PC-3 (cell line): ENCODE measurements at regions not wholly inside any gene's neighbourhood (a gene's known extent, or its start where the extent isn't known, plus 50 kb on each side); places are given as distances from the start of the nearest gene placed in this dataset.

ENCODE experiments used
- ATAC-seq: fragments of 200-7000 bp; cut with Tn5 transposase; 2 replicates; pipeline ENCODE4 v1.9.1; 2020; ENCODE audit warnings: mild to moderate bottlenecking, moderate library complexity
- BruUV-seq: library from RNA; stranded (reverse); fragments of 400-500 nt; replicated peaks from 2 replicates; lab custom pipeline; 2021; lab: Mats Ljungman, UMichigan
- CTCF ChIA-PET: fragments of 300-600 bp; sonication (Branson Sonifier 250); formaldehyde crosslinking; loops from one replicate; lab custom pipeline; 2022; ENCODE audit warnings: antibody characterized with exemption; lab: Charles Lee
- POLR2A ChIA-PET: fragments of 300-600 bp; sonication (Branson Sonifier 250); formaldehyde crosslinking; loops from one replicate; lab custom pipeline; 2022; ENCODE audit warnings: antibody characterized with exemption; ENCODE audit not compliant: unreplicated experiment; lab: Charles Lee
- DNase-seq: peaks from one replicate; pipeline ENCODE4 v3.0.0-alpha.2; 2015
- H2AFZ ChIP-seq: fragments of 300-600 bp; sonication (generic); 2 replicates; pipeline ENCODE4 v1.6.0; 2016; ENCODE audit warnings: antibody characterized with exemption, low read length
- H3F3A ChIP-seq: fragments of 300-600 bp; sonication (generic); one replicate; pipeline ENCODE4 v1.6.0; 2017; ENCODE audit warnings: antibody characterized with exemption, low read length, control low read depth, mild to moderate bottlenecking; ENCODE audit not compliant: unreplicated experiment
- H3K27ac ChIP-seq: fragments of 300-600 bp; sonication (generic); 2 replicates; pipeline ENCODE4 v1.5.1; 2016; ENCODE audit warnings: mild to moderate bottlenecking, low read length
- H3K27me3 ChIP-seq: fragments of 300-600 bp; sonication (generic); 2 replicates; pipeline ENCODE4 v1.6.1; 2016; ENCODE audit warnings: low read length, mixed read lengths
- H3K36me3 ChIP-seq: fragments of 300-600 bp; sonication (generic); 2 replicates; pipeline ENCODE4 v1.6.1; 2016; ENCODE audit warnings: low read depth, mixed run types, low read length, mixed read lengths
- H3K4me1 ChIP-seq: fragments of 300-600 bp; sonication (generic); 2 replicates; pipeline ENCODE4 v1.5.1; 2016; ENCODE audit warnings: low read length; ENCODE audit not compliant: insufficient read depth
- H3K4me2 ChIP-seq: fragments of 300-600 bp; sonication (generic); 2 replicates; pipeline ENCODE4 v1.6.0; 2016; ENCODE audit warnings: low read length
- H3K4me3 ChIP-seq: fragments of 300-600 bp; sonication (generic); 2 replicates; pipeline ENCODE4 v1.5.1; 2016; ENCODE audit warnings: mild to moderate bottlenecking, low read length, mixed read lengths
- H3K79me2 ChIP-seq: fragments of 300-600 bp; sonication (generic); 2 replicates; pipeline ENCODE4 v1.6.1; 2017; ENCODE audit warnings: low read length, mixed read lengths
- H3K9ac ChIP-seq: fragments of 300-600 bp; sonication (generic); 2 replicates; pipeline ENCODE4 v1.6.0; 2016; ENCODE audit warnings: mild to moderate bottlenecking, low read length
- H3K9me2 ChIP-seq: fragments of 300-600 bp; sonication (generic); replicated peaks from 2 replicates; pipeline ENCODE4 v1.6.1; 2016; ENCODE audit warnings: mixed run types, low read length, mixed read lengths
- H3K9me3 ChIP-seq: fragments of 300-600 bp; sonication (generic); 2 replicates; pipeline ENCODE4 v1.6.1; 2016; ENCODE audit warnings: low read length, mixed read lengths
- H4K20me1 ChIP-seq: fragments of 300-600 bp; sonication (generic); 2 replicates; pipeline ENCODE4 v1.6.1; 2016; ENCODE audit warnings: low read length, mixed read lengths
- EZH2 ChIP-seq: fragments of 300-600 bp; sonication (generic); IDR thresholded peaks from one replicate; pipeline ENCODE4 v1.6.1; 2017; ENCODE audit warnings: antibody characterized with exemption, mild to moderate bottlenecking, low read length; ENCODE audit not compliant: unreplicated experiment
- EZH2phosphoT487 ChIP-seq: fragments of 300-600 bp; sonication (generic); IDR thresholded peaks from 2 replicates; pipeline ENCODE4 v1.6.1; 2018; ENCODE audit warnings: mild to moderate bottlenecking, antibody characterized with exemption, low read length, borderline replicate concordance
- intact Hi-C: fragments of 100-400 bp; cut with micrococcal nuclease; formaldehyde crosslinking; loops from 2 replicates; pipeline ENCODE4 v1.9.0; 2023
- TF ChIP-seq, protein P1 (sequence below): fragments of 300-600 bp; sonication (generic); conservative IDR thresholded peaks from 2 replicates; pipeline ENCODE4 v1.5.1; 2017; ENCODE audit warnings: antibody characterized with exemption, low read depth, mild to moderate bottlenecking, low read length

DNA sequence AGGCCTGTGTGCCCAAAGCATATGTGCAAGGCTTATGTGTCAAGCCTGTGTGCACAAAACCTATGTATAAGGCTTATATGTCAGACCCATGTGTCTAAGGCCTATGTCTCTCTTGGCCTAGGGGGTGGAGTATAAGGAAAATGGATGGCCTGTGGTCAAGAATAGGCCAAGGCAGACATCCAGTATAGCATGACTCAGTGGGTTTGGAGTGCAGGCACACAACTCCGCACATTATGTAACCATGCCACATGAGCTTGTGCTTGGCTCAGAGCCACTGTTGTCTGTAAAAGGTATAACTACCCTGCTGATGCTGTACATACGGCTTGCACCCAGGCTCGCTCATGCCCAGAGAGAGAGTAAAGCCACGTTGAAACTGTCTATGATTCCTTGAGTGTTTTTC is 626.4 kb upstream of the NUDT12 start:
- Histone ChIP-seq H3K9me2 (no peaks in the 10 kb centered on the region), H3K27me3 (no peaks in the 10 kb centered on the region), H3K27ac (no peak overlapping the region), H3K4me2 (no peak overlapping the region), H3F3A (no peaks in the 10 kb centered on the region), H3K36me3 (no peaks in the 10 kb centered on the region), H3K4me3 (no peak overlapping the region), H3K9ac (no peak overlapping the region), H3K4me1 (peaks cover 30% of the 10 kb centered on the region), H3K79me2 (no peaks in the 10 kb centered on the region), H4K20me1 (no peaks in the 10 kb centered on the region), H2AFZ (no peak overlapping the region), H3K9me3 (0 out of 2 replicates have a peak, but pooled peaks cover 3% of the 10 kb centered on the region)
- peak; percentile 62 for DNase-seq
- POLR2A ChIA-PET = no interaction called here
- TF ChIP-seq EZH2 (no peak), EZH2phosphoT487 (no peak)
- TF ChIP-seq, protein P1, sequence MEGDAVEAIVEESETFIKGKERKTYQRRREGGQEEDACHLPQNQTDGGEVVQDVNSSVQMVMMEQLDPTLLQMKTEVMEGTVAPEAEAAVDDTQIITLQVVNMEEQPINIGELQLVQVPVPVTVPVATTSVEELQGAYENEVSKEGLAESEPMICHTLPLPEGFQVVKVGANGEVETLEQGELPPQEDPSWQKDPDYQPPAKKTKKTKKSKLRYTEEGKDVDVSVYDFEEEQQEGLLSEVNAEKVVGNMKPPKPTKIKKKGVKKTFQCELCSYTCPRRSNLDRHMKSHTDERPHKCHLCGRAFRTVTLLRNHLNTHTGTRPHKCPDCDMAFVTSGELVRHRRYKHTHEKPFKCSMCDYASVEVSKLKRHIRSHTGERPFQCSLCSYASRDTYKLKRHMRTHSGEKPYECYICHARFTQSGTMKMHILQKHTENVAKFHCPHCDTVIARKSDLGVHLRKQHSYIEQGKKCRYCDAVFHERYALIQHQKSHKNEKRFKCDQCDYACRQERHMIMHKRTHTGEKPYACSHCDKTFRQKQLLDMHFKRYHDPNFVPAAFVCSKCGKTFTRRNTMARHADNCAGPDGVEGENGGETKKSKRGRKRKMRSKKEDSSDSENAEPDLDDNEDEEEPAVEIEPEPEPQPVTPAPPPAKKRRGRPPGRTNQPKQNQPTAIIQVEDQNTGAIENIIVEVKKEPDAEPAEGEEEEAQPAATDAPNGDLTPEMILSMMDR = no peak
- ATAC-seq = no peak; the same call in 1 of the 2 replicates
- CTCF ChIA-PET = no interaction called here
- no TSS peak for BruUV-seq
- intact Hi-C loops = no loop called here

DNA sequence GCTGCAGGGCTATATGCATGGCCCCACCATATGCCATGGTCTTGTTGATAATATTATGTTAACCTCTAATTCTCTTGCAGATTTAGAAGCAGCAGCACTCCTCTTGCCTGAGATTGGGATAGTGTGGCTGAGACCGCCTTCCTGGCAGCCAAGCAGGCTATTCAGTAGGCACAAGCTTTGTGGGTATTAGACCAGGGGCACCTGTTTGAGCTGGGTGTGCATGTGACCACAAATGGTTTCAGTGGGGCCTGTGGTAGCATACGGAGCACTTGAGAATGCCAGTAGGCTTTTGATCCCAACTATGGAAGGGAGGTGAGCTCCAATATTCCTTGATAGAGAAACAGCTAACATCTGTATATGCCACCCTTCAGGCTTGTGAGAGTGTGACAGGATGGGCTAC is 625.1 kb upstream of the NUDT12 start:
- POLR2A ChIA-PET = no interaction called here
- Histone ChIP-seq H3K9me2 (no peaks in the 10 kb centered on the region), H3K4me2 (no peak overlapping the region), H3F3A (no peaks in the 10 kb centered on the region), H3K27me3 (no peaks in the 10 kb centered on the region), H3K79me2 (no peaks in the 10 kb centered on the region), H3K9me3 (0 out of 2 replicates have a peak, but pooled peaks cover 3% of the 10 kb centered on the region), H3K36me3 (no peaks in the 10 kb centered on the region), H2AFZ (no peak overlapping the region), H3K4me3 (no peak overlapping the region), H3K9ac (no peak overlapping the region), H3K27ac (no peak overlapping the region), H3K4me1 (peaks cover 33% of the 10 kb centered on the region), H4K20me1 (no peaks in the 10 kb centered on the region)
- CTCF ChIA-PET = no interaction called here
- TF ChIP-seq, protein P1 = no peak
- TF ChIP-seq EZH2phosphoT487 (no peak), EZH2 (no peak)
- DNase-seq (no peak), ATAC-seq (no peak)
- BruUV-seq = no TSS peak
- intact Hi-C loops = no loop called here

DNA sequence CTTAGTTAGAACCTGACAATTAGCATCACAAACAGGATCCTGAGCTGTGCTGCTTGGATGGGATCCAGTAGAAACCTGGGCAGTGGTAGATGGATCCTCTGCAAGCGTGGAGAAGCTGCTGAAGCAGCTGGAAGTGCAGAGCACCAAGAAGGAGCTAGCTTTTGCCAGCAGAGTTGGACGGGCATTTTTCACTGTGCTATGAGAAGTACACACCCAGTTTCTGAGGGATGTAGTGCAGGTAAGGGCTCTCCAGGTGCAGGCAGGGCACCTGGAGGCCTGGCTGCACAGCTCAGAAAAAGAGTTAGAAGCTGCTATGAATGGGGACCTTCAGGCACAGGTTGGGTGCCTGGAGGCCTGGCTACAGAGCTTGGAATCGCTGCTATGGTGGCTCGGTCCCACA is 623.9 kb upstream of the NUDT12 start:
- intact Hi-C loops = no loop called here
- Histone ChIP-seq H3K27ac (no peak overlapping the region), H3K36me3 (no peaks in the 10 kb centered on the region), H3K79me2 (no peaks in the 10 kb centered on the region), H3K9ac (no peak overlapping the region), H2AFZ (no peak overlapping the region), H3F3A (no peaks in the 10 kb centered on the region), H3K4me3 (no peak overlapping the region), H3K27me3 (no peaks in the 10 kb centered on the region), H3K4me2 (no peak overlapping the region), H3K9me3 (0 out of 2 replicates have a peak, but pooled peaks cover 3% of the 10 kb centered on the region), H3K9me2 (no peaks in the 10 kb centered on the region), H3K4me1 (peaks cover 33% of the 10 kb centered on the region), H4K20me1 (no peaks in the 10 kb centered on the region)
- BruUV-seq = no TSS peak
- CTCF ChIA-PET = no interaction called here
- POLR2A ChIA-PET = no interaction called here
- ATAC-seq (no peak), DNase-seq (no peak)
- TF ChIP-seq EZH2phosphoT487 = no peak
- TF ChIP-seq EZH2 = no peak
- TF ChIP-seq, protein P1 = no peak
